ENCODE measurements at regions not wholly inside any gene's neighbourhood (a gene's known extent, or its start where the extent isn't known, plus 50 kb on each side); places are given as distances from the start of the nearest gene placed in this dataset.

DNA sequence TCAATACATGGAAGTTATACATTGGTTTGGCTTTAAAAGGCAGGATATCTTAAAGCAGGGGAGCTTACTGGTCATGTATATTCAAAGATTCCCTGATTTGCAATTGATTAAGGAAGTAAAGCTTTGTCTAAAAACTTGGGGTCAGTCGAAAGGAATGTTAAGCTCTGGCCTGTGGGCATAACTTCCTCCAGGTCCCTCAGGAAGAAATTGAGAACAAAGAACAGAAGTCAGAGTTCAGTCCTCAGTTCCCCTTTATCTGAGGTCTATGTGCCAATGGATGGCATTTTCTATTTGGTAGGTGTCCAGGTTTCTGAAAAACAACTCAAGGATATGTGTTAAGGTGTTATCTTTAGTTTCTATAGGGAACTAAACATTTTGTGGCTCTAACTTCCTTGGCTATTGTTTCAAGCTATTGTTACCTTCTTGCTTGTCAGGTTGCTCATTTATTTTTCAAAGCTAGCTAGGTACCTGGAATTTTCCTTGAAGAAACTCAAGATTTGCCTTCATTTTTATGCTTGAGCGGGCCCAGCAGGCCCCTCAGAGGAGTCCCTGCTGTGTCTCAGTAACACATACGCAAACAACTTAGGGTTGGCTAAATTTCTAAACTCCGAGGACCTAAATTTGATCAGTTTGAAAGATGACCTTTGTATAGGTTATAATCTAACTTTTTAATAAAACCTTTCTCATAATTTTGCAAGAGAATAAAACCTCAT is 135.0 kb upstream of the UBE2E2 start:
- Histone ChIP-seq H3K27ac (peak overlapping the region in 8 of 11 experiments; percentile 17 to 55 (median 40); a peak in 15 of 22 replicates), H3K4me2 (peak overlapping the region; percentile 31 to 77 (median 49)), H3K4me3 (no peak overlapping the region), H3K9me3 (replicated peaks in 1 of 11) (peaks cover 0 to 23% (median 12%) of the 10 kb centered on the region in 11 experiments; a peak in 11 of 22 replicates), H3K27me3 (no peaks in the 10 kb centered on the region), H3K36me3 (no peaks in the 10 kb centered on the region), H3K4me1 (peaks cover 46 to 61% (median 58%) of the 10 kb centered on the region in 10 experiments), H3K9ac (no peak overlapping the region), H4K20me1 (peaks cover 0 to 3% (median 0%) of the 10 kb centered on the region in 11 experiments; a peak in 1 of 22 replicates)
- no peak for TF ChIP-seq Cebpa-rat (IDR thresholded peaks at IDR 0.05)

DNA sequence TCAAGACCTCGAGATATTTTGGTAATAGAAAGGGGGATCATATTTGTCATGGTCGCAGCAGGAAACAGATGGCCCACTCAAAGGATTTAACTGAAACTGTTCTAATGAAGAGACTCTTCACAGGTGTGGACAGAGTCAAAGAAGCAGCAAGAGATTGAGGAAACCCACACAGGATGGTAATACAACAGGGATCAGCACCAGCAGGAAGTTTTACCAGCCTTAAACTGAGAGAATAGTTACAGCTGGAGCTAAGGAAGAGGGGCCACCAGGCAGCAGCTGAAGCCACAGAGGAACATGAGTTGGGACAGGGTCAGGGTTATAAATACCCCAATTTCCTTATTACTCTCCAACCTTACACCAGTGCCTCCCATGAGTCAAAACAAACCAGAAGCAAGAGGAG is 131.8 kb upstream of the UBE2E2 start:
- H3K4me3 ChIP-seq, result peak overlapping the region in 3 of 10 experiments; percentile 4 to 42 (median 41); a peak in 4 of 20 replicates
- no peaks in the 10 kb centered on the region for H3K27me3 ChIP-seq
- H3K9me3 ChIP-seq (replicated peaks in 1 of 11), result peaks cover 0 to 25% (median 7%) of the 10 kb centered on the region in 11 experiments; a peak in 11 of 22 replicates
- H3K9ac ChIP-seq, result peak overlapping the region; percentile 28 to 78 (median 67); a peak in 21 of 22 replicates
- H3K4me2 ChIP-seq, result peak overlapping the region; percentile 83 to 97 (median 92)
- peak in 7 of 11 experiments; percentile 14 to 84 (median 55); a peak in 8 of 22 replicates for TF ChIP-seq Cebpa-rat (IDR thresholded peaks at IDR 0.05)
- peaks cover 0 to 3% (median 0%) of the 10 kb centered on the region in 11 experiments; a peak in 1 of 22 replicates for H4K20me1 ChIP-seq
- no peaks in the 10 kb centered on the region for H3K36me3 ChIP-seq
- peaks cover 56 to 76% (median 69%) of the 10 kb centered on the region in 10 experiments for H3K4me1 ChIP-seq
- H3K27ac ChIP-seq, result peak overlapping the region; percentile 61 to 92 (median 82); a peak in 21 of 22 replicates

DNA sequence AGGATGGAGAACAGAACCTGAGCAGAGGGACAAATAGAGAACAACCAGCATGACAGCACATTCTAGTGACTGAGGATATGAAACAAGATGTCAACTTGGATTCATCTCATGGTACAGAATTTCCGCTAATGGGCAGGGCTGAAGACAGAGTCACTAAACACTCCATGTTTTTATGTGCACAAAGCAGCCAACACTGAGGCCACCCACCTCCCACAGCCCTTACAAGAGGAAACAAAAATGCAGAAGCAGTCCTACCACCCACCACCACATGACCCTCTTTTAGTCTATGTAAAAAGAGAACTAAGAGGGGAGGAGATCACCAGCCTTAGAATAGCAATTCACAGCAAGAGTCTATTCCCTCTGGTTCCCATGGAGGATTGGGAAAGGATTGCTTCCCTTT is 131.4 kb upstream of the UBE2E2 start:
- no peak for TF ChIP-seq Cebpa-rat (IDR thresholded peaks at IDR 0.05)
- Histone ChIP-seq H4K20me1 (peaks cover 0 to 3% (median 0%) of the 10 kb centered on the region in 11 experiments; a peak in 1 of 22 replicates), H3K4me3 (peak overlapping the region in 7 of 10 experiments; percentile 2 to 47 (median 41); a peak in 9 of 20 replicates)

DNA sequence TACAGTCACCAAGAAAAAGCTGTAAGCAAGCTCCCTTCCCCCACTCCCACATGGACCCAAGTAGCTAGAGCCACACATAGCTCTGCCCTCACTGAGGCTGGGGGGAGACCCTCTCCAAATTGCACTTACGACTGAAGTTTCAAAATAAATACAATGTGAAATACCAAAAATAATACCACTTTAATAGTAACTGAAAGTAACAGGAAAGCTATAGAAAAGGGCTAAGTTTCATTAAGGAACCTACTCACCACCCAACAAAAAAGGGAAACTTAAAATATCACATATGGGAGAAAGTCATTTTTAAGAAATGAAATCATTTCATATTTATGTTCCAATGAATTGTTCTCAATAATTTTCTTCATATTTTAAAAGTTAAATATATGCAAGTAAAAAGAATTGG is 130.4 kb upstream of the UBE2E2 start:
- Histone ChIP-seq H3K9me3 (replicated peaks in 1 of 11) (peaks cover 0 to 16% (median 7%) of the 10 kb centered on the region in 11 experiments; a peak in 4 of 22 replicates), H3K4me2 (peak overlapping the region; percentile 83 to 97 (median 92)), H3K27ac (peak overlapping the region in 10 of 11 experiments; percentile 79 to 92 (median 83); a peak in 21 of 22 replicates), H3K4me3 (peak overlapping the region in 5 of 10 experiments; percentile 2 to 47 (median 41); a peak in 6 of 20 replicates), H3K27me3 (no peaks in the 10 kb centered on the region), H4K20me1 (peaks cover 0 to 3% (median 0%) of the 10 kb centered on the region in 11 experiments; a peak in 1 of 22 replicates), H3K4me1 (peaks cover 54 to 66% (median 62%) of the 10 kb centered on the region in 10 experiments), H3K9ac (peak overlapping the region in 10 of 11 experiments; percentile 20 to 78 (median 68); a peak in 16 of 22 replicates), H3K36me3 (no peaks in the 10 kb centered on the region)
- TF ChIP-seq Cebpa-rat (IDR thresholded peaks at IDR 0.05), result no peak

More for the DNA sequence above, 131.4 kb upstream of the UBE2E2 start:
- Histone ChIP-seq H3K9me3 (replicated peaks in 1 of 11) (peaks cover 0 to 24% (median 7%) of the 10 kb centered on the region in 11 experiments; a peak in 11 of 22 replicates), H3K27me3 (no peaks in the 10 kb centered on the region), H3K36me3 (no peaks in the 10 kb centered on the region), H3K4me1 (peaks cover 56 to 75% (median 69%) of the 10 kb centered on the region in 10 experiments), H3K27ac (peak overlapping the region; percentile 61 to 92 (median 82); a peak in 21 of 22 replicates), H3K9ac (peak overlapping the region; percentile 28 to 78 (median 67); a peak in 21 of 22 replicates), H3K4me2 (peak overlapping the region; percentile 83 to 97 (median 92))

DNA sequence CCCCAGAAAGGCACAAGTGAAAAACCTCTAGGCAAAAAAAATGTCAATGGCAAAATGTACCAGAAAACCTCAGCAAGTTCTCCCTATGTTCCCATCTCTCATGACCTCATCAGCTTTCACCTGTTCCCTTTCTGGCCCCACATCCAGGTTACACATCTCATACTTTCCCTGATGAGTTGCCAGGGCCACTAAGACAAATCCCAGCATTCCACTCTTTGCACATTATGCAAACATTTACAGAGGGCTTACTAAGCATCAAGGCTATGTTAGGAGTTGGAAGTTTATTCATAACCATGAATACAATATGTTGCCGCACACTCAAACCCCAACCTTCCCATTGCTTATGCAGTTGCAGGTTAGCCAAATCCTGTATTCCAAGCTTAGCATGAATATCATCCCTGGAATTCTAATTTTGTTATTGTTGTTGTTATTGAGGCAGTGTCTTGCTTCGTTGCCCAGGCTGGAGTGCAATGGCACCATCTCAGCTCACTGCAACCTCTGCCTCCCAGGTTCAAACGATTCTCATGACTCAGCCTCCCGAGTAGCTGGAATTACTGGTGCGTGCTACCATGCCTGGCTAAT is 129.3 kb upstream of the UBE2E2 start:
- TF ChIP-seq Cebpa-rat (IDR thresholded peaks at IDR 0.05), result no peak
- Histone ChIP-seq H3K9ac (no peak overlapping the region), H3K4me3 (no peak overlapping the region), H3K27ac (peak overlapping the region in 6 of 11 experiments; percentile 3 to 92 (median 84); a peak in 7 of 22 replicates), H3K27me3 (no peaks in the 10 kb centered on the region), H3K36me3 (no peaks in the 10 kb centered on the region), H3K4me1 (peaks cover 43 to 57% (median 51%) of the 10 kb centered on the region in 10 experiments), H3K9me3 (replicated peaks in 1 of 11) (peaks cover 0 to 10% (median 5%) of the 10 kb centered on the region in 11 experiments; a peak in 3 of 22 replicates), H4K20me1 (peaks cover 0 to 3% (median 0%) of the 10 kb centered on the region in 11 experiments; a peak in 1 of 22 replicates), H3K4me2 (peak overlapping the region; percentile 54 to 97 (median 92); a peak in 21 of 22 replicates)

DNA sequence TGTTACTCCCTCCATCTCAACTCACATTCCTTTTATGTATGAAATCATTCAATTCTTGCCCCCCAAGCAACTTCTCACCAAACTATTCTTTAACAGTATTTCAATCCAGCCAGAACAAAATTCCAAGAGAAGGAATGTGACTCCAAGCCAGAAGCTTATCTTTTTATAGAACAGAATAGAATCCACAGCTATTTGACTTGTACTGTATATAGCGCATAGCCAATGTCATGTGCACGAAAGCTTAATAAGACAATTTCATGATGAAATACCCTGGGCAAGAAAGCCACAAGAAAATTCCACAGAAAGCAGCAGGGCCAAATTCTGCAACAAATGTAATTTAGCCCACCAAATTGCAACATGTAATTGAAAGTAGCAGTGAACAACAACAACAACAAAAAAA is 127.6 kb upstream of the UBE2E2 start:
- H3K4me2 ChIP-seq, result no peak overlapping the region
- H3K9me3 ChIP-seq (replicated peaks in 1 of 11), result peaks cover 0 to 10% (median 5%) of the 10 kb centered on the region in 11 experiments; a peak in 3 of 22 replicates
- no peaks in the 10 kb centered on the region for H3K36me3 ChIP-seq
- no peak overlapping the region for H3K9ac ChIP-seq
- TF ChIP-seq Cebpa-rat (IDR thresholded peaks at IDR 0.05), result no peak
- no peaks in the 10 kb centered on the region for H3K27me3 ChIP-seq
- peaks cover 0 to 3% (median 0%) of the 10 kb centered on the region in 11 experiments; a peak in 1 of 22 replicates for H4K20me1 ChIP-seq
- peaks cover 35 to 63% (median 54%) of the 10 kb centered on the region in 10 experiments for H3K4me1 ChIP-seq
- H3K27ac ChIP-seq, result no peak overlapping the region
- no peak overlapping the region for H3K4me3 ChIP-seq

DNA sequence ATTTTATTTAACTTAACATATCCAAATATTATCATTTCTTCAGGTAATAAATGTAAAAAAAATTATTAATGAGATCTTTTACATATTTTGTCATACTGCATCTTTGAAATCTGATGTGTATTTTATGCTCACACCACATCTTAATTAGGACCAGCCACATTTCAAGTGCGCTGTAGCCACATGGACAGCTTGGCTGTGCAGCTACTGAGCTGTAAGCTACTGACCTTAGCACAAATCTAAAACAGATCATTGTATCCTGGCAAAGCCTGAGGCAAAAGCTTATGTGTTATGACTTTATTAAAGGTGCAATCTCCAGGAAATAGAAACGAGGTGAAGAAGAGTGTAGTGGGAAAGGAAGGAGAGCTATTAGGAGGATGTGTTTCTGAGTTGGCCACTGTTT is 126.7 kb upstream of the UBE2E2 start:
- Histone ChIP-seq H3K36me3 (no peaks in the 10 kb centered on the region), H3K4me3 (no peak overlapping the region), H3K9ac (no peak overlapping the region), H3K4me1 (peaks cover 26 to 53% (median 44%) of the 10 kb centered on the region in 10 experiments), H3K27ac (no peak overlapping the region), H3K27me3 (no peaks in the 10 kb centered on the region), H3K9me3 (replicated peaks in 1 of 11) (peaks cover 0 to 10% (median 5%) of the 10 kb centered on the region in 11 experiments; a peak in 3 of 22 replicates), H3K4me2 (no peak overlapping the region), H4K20me1 (peaks cover 0 to under 1% (median 0%) of the 10 kb centered on the region in 11 experiments; a peak in 1 of 22 replicates)
- no peak for TF ChIP-seq Cebpa-rat (IDR thresholded peaks at IDR 0.05)

DNA sequence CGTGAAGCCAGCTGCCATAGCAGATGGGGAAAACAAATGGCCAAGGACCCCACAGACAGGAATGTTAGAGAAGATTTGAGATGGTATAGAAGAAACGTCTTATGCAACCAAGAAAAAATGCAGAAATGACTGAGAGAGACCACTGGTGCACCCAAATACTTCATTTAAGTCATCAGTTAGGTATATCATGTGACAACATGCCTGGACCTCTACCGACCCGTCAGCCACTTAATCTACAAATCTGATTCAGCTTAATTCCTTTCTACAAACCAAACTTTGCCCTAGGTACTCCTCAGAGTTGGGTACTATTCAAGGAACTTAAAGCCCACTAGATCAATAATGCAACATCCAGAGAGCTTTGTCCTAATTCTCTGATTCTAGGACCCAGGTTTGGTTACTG is 126.0 kb upstream of the UBE2E2 start:
- no peak overlapping the region for H3K4me3 ChIP-seq
- H4K20me1 ChIP-seq, result no peaks in the 10 kb centered on the region
- H3K36me3 ChIP-seq, result no peaks in the 10 kb centered on the region
- no peak overlapping the region for H3K9ac ChIP-seq
- H3K4me2 ChIP-seq, result peak overlapping the region in 1 of 11 experiments; percentile 29; a peak in 1 of 22 replicates
- no peaks in the 10 kb centered on the region for H3K27me3 ChIP-seq
- H3K4me1 ChIP-seq, result peaks cover 21 to 46% (median 37%) of the 10 kb centered on the region in 10 experiments
- peaks cover 0 to 10% (median 5%) of the 10 kb centered on the region in 11 experiments; a peak in 3 of 22 replicates for H3K9me3 ChIP-seq (replicated peaks in 1 of 11)
- H3K27ac ChIP-seq, result no peak overlapping the region
- no peak for TF ChIP-seq Cebpa-rat (IDR thresholded peaks at IDR 0.05)
